IMR-90 (cell line): ENCODE measurements at regions not wholly inside any gene's neighbourhood (a gene's known extent, or its start where the extent isn't known, plus 50 kb on each side); places are given as distances from the start of the nearest gene placed in this dataset.
A peak's percentile ranks its signal among the peaks of the same experiment; 100 is the strongest.

ENCODE experiments used
- ATAC-seq: fragments of 200-7000 bp; cut with Tn5 transposase; 2 replicates; pipeline ENCODE4 v1.9.1; 2020; ENCODE audit warnings: low read depth, mild to moderate bottlenecking, moderate library complexity
- BruUV-seq: library from RNA; stranded (reverse); fragments of 400-500 nt; replicated peaks from 2 replicates; lab custom pipeline; 2021; lab: Mats Ljungman, UMichigan
- CTCF ChIA-PET: fragments of 300-600 bp; formaldehyde crosslinking; extraction: SDS; loops from one replicate; lab custom pipeline; 2021; ENCODE audit warnings: antibody characterized with exemption; lab: Yijun Ruan, JAX
- POLR2A ChIA-PET: fragments of 300-600 bp; sonication (Branson Sonifier 250); formaldehyde crosslinking; loops from one replicate; lab custom pipeline; 2022; ENCODE audit warnings: antibody characterized with exemption; ENCODE audit not compliant: unreplicated experiment; lab: Charles Lee
- DNase-seq: peaks from one replicate; pipeline ENCODE4 v3.0.0; 2013
- H2AFZ ChIP-seq: replicated peaks from 2 replicates; pipeline ENCODE3; 2013; ENCODE audit warnings: low read length, mild to moderate bottlenecking; ENCODE audit not compliant: poor library complexity
- H2AK5ac ChIP-seq: 2 replicates; pipeline ENCODE4 v1.6.1; 2013; ENCODE audit warnings: low read depth, low read length, inconsistent platforms
- H2AK9ac ChIP-seq: replicated peaks from 2 replicates; pipeline ENCODE3; 2013; ENCODE audit warnings: mild to moderate bottlenecking, low read depth, low read length, moderate library complexity; ENCODE audit not compliant: poor library complexity
- H2BK120ac ChIP-seq: 2 replicates; pipeline ENCODE4 v1.6.1; 2013; ENCODE audit warnings: low read depth, low read length, inconsistent platforms
- H2BK15ac ChIP-seq: 3 replicates; pipeline ENCODE4 v1.6.1; 2013; ENCODE audit warnings: low read depth, low read length, inconsistent platforms
- H2BK20ac ChIP-seq: 2 replicates; pipeline ENCODE4 v1.6.1; 2013; ENCODE audit warnings: low read depth, mild to moderate bottlenecking, inconsistent platforms, low read length, moderate library complexity
- H2BK5ac ChIP-seq: 2 replicates; pipeline ENCODE4 v1.6.1; 2013; ENCODE audit warnings: mild to moderate bottlenecking, low read depth, low read length, inconsistent platforms; ENCODE audit not compliant: poor library complexity, severe bottlenecking
- H3K14ac ChIP-seq: replicated peaks from 2 replicates; pipeline ENCODE4 v1.6.1; 2013; ENCODE audit warnings: low read depth, low read length, inconsistent platforms
- H3K18ac ChIP-seq: 2 replicates; pipeline ENCODE4 v1.6.1; 2013; ENCODE audit warnings: low read depth, low read length, control low read depth
- H3K23ac ChIP-seq: 2 replicates; pipeline ENCODE4 v1.6.1; 2013; ENCODE audit warnings: low read depth, low read length, inconsistent platforms
- H3K27ac ChIP-seq: 2 replicates; pipeline ENCODE4 v1.5.1; 2013; ENCODE audit warnings: mild to moderate bottlenecking, control low read depth, low read length; ENCODE audit not compliant: insufficient read depth
- H3K27me3 ChIP-seq: 2 replicates; pipeline ENCODE4 v1.6.1; 2013; ENCODE audit warnings: low read length; ENCODE audit not compliant: control insufficient read depth, insufficient read depth
- H3K36me3 ChIP-seq: 2 replicates; pipeline ENCODE4 v1.6.1; 2013; ENCODE audit warnings: low read length, mixed read lengths; ENCODE audit not compliant: control insufficient read depth, insufficient read depth
- H3K4ac ChIP-seq: 2 replicates; pipeline ENCODE4 v1.6.1; 2013; ENCODE audit warnings: low read depth, low read length, inconsistent platforms
- H3K4me1 ChIP-seq: 2 replicates; pipeline ENCODE4 v1.6.1; 2013; ENCODE audit warnings: low read length, mixed read lengths; ENCODE audit not compliant: control insufficient read depth, insufficient read depth
- H3K4me2 ChIP-seq: 2 replicates; pipeline ENCODE4 v1.6.1; 2013; ENCODE audit warnings: low read depth, mild to moderate bottlenecking, control low read depth, low read length, moderate library complexity
- H3K4me3 ChIP-seq: 2 replicates; pipeline ENCODE4 v1.5.1; 2013; ENCODE audit warnings: low read depth, mild to moderate bottlenecking, control low read depth, low read length, moderate library complexity; ENCODE audit not compliant: insufficient read depth
- H3K56ac ChIP-seq: 2 replicates; pipeline ENCODE4 v1.6.1; 2013; ENCODE audit warnings: low read length, inconsistent platforms; ENCODE audit not compliant: insufficient read depth; ENCODE audit errors: extremely low read depth
- H3K79me1 ChIP-seq, 2 experiments: 2 replicates each; pipeline ENCODE4 v1.6.1; 2013; ENCODE audit warnings: low read length in 2 of 2, inconsistent platforms in 1 of 2, low read depth in 1 of 2
- H3K9ac ChIP-seq: 2 replicates; pipeline ENCODE4 v1.6.1; 2013; ENCODE audit warnings: low read depth, low read length, control low read depth
- H3K9me1 ChIP-seq: 2 replicates; pipeline ENCODE4 v1.6.1; 2013; ENCODE audit warnings: low read length, inconsistent platforms; ENCODE audit not compliant: insufficient read depth
- H3K9me3 ChIP-seq: 2 replicates; pipeline ENCODE4 v1.6.1; 2013; ENCODE audit warnings: low read length; ENCODE audit not compliant: control insufficient read depth, insufficient read depth
- H4K20me1 ChIP-seq: 2 replicates; pipeline ENCODE4 v1.6.1; 2013; ENCODE audit warnings: low read length, inconsistent platforms; ENCODE audit not compliant: insufficient read depth
- H4K5ac ChIP-seq: 2 replicates; pipeline ENCODE4 v1.6.1; 2013; ENCODE audit warnings: mild to moderate bottlenecking, low read depth, low read length, control low read depth
- H4K8ac ChIP-seq, 2 experiments: 2 replicates each; pipeline ENCODE4 v1.6.1; 2013; ENCODE audit warnings: low read depth in 2 of 2, low read length in 2 of 2, control low read depth in 1 of 2, inconsistent platforms in 1 of 2
- H4K91ac ChIP-seq: 2 replicates; pipeline ENCODE4 v1.6.1; 2013; ENCODE audit warnings: low read depth, low read length, inconsistent platforms; ENCODE audit not compliant: insufficient read depth
- BHLHE40 ChIP-seq: fragments of 150-350 bp; IDR thresholded peaks from 2 replicates; pipeline ENCODE4 v1.6.1; 2016; ENCODE audit warnings: mild to moderate bottlenecking, low read depth, low read length
- CEBPB ChIP-seq: IDR thresholded peaks from 2 replicates; pipeline ENCODE4 v1.6.1; 2012; ENCODE audit warnings: low read depth, low read length, improper control_type of control experiment
- CHD1 ChIP-seq: IDR thresholded peaks from 2 replicates; pipeline ENCODE4 v1.6.1; 2012; ENCODE audit warnings: low read depth, low read length, improper control_type of control experiment
- CTCF ChIP-seq: conservative IDR thresholded peaks from 2 replicates; pipeline ENCODE4 v1.5.1; 2012; ENCODE audit warnings: mild to moderate bottlenecking, low read depth, low read length, improper control_type of control experiment
- FOS ChIP-seq: fragments of 150-350 bp; IDR thresholded peaks from 2 replicates; pipeline ENCODE4 v1.6.1; 2016; ENCODE audit warnings: low read depth, low read length
- MAFK ChIP-seq: IDR thresholded peaks from 2 replicates; pipeline ENCODE4 v1.6.1; 2012; ENCODE audit warnings: low read depth, low read length, improper control_type of control experiment
- MAZ ChIP-seq: IDR thresholded peaks from 2 replicates; pipeline ENCODE4 v1.6.1; 2012; ENCODE audit warnings: low read depth, mild to moderate bottlenecking, low read length, improper control_type of control experiment, moderate library complexity, borderline replicate concordance
- MXI1 ChIP-seq: IDR thresholded peaks from 2 replicates; pipeline ENCODE4 v1.6.1; 2012; ENCODE audit warnings: low read depth, mild to moderate bottlenecking, low read length, moderate library complexity, borderline replicate concordance
- NFE2L2 ChIP-seq: fragments of 150-350 bp; IDR thresholded peaks from 2 replicates; pipeline ENCODE4 v1.6.1; 2016; ENCODE audit warnings: low read depth, mild to moderate bottlenecking, low read length
- POLR2A ChIP-seq: IDR thresholded peaks from 2 replicates; pipeline ENCODE4 v1.6.1; 2012; ENCODE audit warnings: mild to moderate bottlenecking, low read depth, low read length
- RAD21 ChIP-seq: IDR thresholded peaks from 2 replicates; pipeline ENCODE4 v1.6.1; 2012; ENCODE audit warnings: low read length, improper control_type of control experiment
- RCOR1 ChIP-seq: IDR thresholded peaks from 2 replicates; pipeline ENCODE4 v1.6.1; 2012; ENCODE audit warnings: mild to moderate bottlenecking, low read length, improper control_type of control experiment; ENCODE audit not compliant: insufficient replicate concordance
- RFX5 ChIP-seq: IDR thresholded peaks from 2 replicates; pipeline ENCODE4 v1.8.0; 2012; ENCODE audit warnings: low read depth, mild to moderate bottlenecking, low read length, moderate library complexity
- SMC3 ChIP-seq: fragments of 150-350 bp; IDR thresholded peaks from 2 replicates; pipeline ENCODE4 v1.6.1; 2016; ENCODE audit warnings: low read depth, mild to moderate bottlenecking, antibody characterized with exemption, low read length, moderate library complexity
- WGBS, 2 experiments: methylation state at CpG; one replicate each; pipeline versions ENCODE4 v1.1.5 to v1.1.7; 2013; ENCODE audit warnings: missing lambda C conversion rate in 2 of 2; ENCODE audit not compliant: insufficient read length in 1 of 2; ENCODE audit errors: extremely low coverage in 2 of 2; 5-methylcytosine and 5-hydroxymethylcytosine counted together
- dilution Hi-C: fragments of 300-500 bp; cut with HindIII; formaldehyde crosslinking; loops from one replicate; pipeline ENCODE4 v1.14.3; 2018; ENCODE audit warnings: low sequenced_read_pairs; ENCODE audit not compliant: unreplicated experiment
- in situ Hi-C: fragments of 300-500 bp; cut with MboI; formaldehyde crosslinking; loops from 3 replicates; pipeline ENCODE4 v1.14.3; 2019; ENCODE audit warnings: low sequenced_read_pairs, inconsistent platforms, mixed read lengths
- intact Hi-C: fragments of 100-400 bp; cut with micrococcal nuclease; formaldehyde crosslinking; loops from 2 replicates; pipeline ENCODE4 v1.10.0; 2022
- TF ChIP-seq, protein P1 (sequence below): fragments of 150-350 bp; IDR thresholded peaks from 2 replicates; pipeline ENCODE4 v1.6.1; 2017; ENCODE audit warnings: mild to moderate bottlenecking, antibody characterized with exemption, low read length, low read depth
- TF ChIP-seq, protein P2 (sequence below): fragments of 150-350 bp; IDR thresholded peaks from 2 replicates; pipeline ENCODE4 v1.6.1; 2016; ENCODE audit warnings: low read depth, mild to moderate bottlenecking, low read length, moderate library complexity, borderline replicate concordance

- CTCF ChIA-PET, result no interaction called here
- ATAC-seq, result no peak
Observed at GRCh38 chr5:126718236-126718868, 58.6 kb upstream of the LMNB1 start.

More at GRCh38 chr5:126718236-126718868, 58.6 kb upstream of the LMNB1 start:
- H2BK120ac ChIP-seq, result no peak overlapping the region
- no peak overlapping the region for H2BK20ac ChIP-seq
- no peak overlapping the region for H3K14ac ChIP-seq
- intact Hi-C loops (no loop called here), in situ Hi-C loops (no loop called here), dilution Hi-C loops (no loop called here)
- no peaks in the 10 kb centered on the region for H4K20me1 ChIP-seq
- H3K9me3 ChIP-seq, result no peaks in the 10 kb centered on the region
- H2AK5ac ChIP-seq, result no peak overlapping the region
- H3K4me1 ChIP-seq, result no peaks in the 10 kb centered on the region
- DNase-seq, result no peak
- no peak overlapping the region for H3K4ac ChIP-seq
- no peak overlapping the region for H2AK9ac ChIP-seq
- H4K8ac ChIP-seq, result no peak overlapping the region
- TF ChIP-seq RCOR1, result no peak
- TF ChIP-seq CEBPB, result no peak
- TF ChIP-seq FOS, result no peak
- TF ChIP-seq SMC3, result no peak
- TF ChIP-seq CTCF, result no peak
- TF ChIP-seq RAD21, result no peak
- TF ChIP-seq MAFK, result no peak
- TF ChIP-seq RFX5, result no peak
- no peak for TF ChIP-seq MAZ
- TF ChIP-seq NFE2L2, result no peak
- TF ChIP-seq BHLHE40, result no peak
- no peak for TF ChIP-seq POLR2A
- TF ChIP-seq, protein P1, sequence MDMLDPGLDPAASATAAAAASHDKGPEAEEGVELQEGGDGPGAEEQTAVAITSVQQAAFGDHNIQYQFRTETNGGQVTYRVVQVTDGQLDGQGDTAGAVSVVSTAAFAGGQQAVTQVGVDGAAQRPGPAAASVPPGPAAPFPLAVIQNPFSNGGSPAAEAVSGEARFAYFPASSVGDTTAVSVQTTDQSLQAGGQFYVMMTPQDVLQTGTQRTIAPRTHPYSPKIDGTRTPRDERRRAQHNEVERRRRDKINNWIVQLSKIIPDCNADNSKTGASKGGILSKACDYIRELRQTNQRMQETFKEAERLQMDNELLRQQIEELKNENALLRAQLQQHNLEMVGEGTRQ, result no peak
- no peak for TF ChIP-seq CHD1
- no peak for TF ChIP-seq MXI1
- TF ChIP-seq, protein P2, sequence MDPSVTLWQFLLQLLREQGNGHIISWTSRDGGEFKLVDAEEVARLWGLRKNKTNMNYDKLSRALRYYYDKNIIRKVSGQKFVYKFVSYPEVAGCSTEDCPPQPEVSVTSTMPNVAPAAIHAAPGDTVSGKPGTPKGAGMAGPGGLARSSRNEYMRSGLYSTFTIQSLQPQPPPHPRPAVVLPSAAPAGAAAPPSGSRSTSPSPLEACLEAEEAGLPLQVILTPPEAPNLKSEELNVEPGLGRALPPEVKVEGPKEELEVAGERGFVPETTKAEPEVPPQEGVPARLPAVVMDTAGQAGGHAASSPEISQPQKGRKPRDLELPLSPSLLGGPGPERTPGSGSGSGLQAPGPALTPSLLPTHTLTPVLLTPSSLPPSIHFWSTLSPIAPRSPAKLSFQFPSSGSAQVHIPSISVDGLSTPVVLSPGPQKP, result no peak
- H3K4me3 ChIP-seq, result no peak overlapping the region
- H3K27ac ChIP-seq, result no peak overlapping the region
- H3K56ac ChIP-seq, result no peak overlapping the region
- no peaks in the 10 kb centered on the region for H3K79me1 ChIP-seq
- H3K9me1 ChIP-seq, result no peaks in the 10 kb centered on the region
- POLR2A ChIA-PET, result no interaction called here
- H4K5ac ChIP-seq, result no peak overlapping the region
- H3K9ac ChIP-seq, result no peak overlapping the region
- no TSS peak for BruUV-seq
- whole genome bisulfite sequencing, 2 experiments, result 16% methylated on average over 5 of the region's 10 CpGs; no CpG with 5 or more reads in 1 of the 2 experiments
- H2AFZ ChIP-seq, result peak overlapping the region; percentile 50
- no peak overlapping the region for H2BK15ac ChIP-seq
- no peak overlapping the region for H4K91ac ChIP-seq
- H3K27me3 ChIP-seq, result no peaks in the 10 kb centered on the region
- no peak overlapping the region for H3K4me2 ChIP-seq
- H3K36me3 ChIP-seq, result no peaks in the 10 kb centered on the region
- no peak overlapping the region for H3K23ac ChIP-seq
- no peak overlapping the region for H2BK5ac ChIP-seq
- H3K18ac ChIP-seq, result no peak overlapping the region
